H9 (cell line): ENCODE measurements at regions not wholly inside any gene's neighbourhood (a gene's known extent, or its start where the extent isn't known, plus 50 kb on each side); places are given as distances from the start of the nearest gene placed in this dataset.

Experiments used
- DNase-seq: peaks from one replicate; pipeline ENCODE4 v3.0.0-alpha.2; 2017
- H2AFZ ChIP-seq: one replicate; pipeline ENCODE4 v1.6.1; 2013; ENCODE audit warnings: mild to moderate bottlenecking, low read length, control low read depth, moderate library complexity
- H2AK5ac ChIP-seq: 2 replicates; pipeline ENCODE4 v1.6.1; 2013; ENCODE audit warnings: low read length, control low read depth, mixed read lengths; ENCODE audit not compliant: insufficient read length
- H2BK120ac ChIP-seq: one replicate; pipeline ENCODE4 v1.6.1; 2013; ENCODE audit warnings: low read depth, mild to moderate bottlenecking, low read length, control low read depth, inconsistent platforms; ENCODE audit not compliant: poor library complexity, severe bottlenecking
- H2BK12ac ChIP-seq: 2 replicates; pipeline ENCODE4 v1.6.1; 2013; ENCODE audit warnings: low read length, control low read depth, mixed read lengths, low read depth; ENCODE audit not compliant: insufficient read length
- H2BK15ac ChIP-seq: 2 replicates; pipeline ENCODE4 v1.6.1; 2013; ENCODE audit warnings: low read depth, low read length, control low read depth
- H2BK20ac ChIP-seq: one replicate; pipeline ENCODE4 v1.6.1; 2013; ENCODE audit warnings: low read depth, mild to moderate bottlenecking, low read length, control low read depth, inconsistent platforms; ENCODE audit not compliant: poor library complexity, severe bottlenecking
- H2BK5ac ChIP-seq: 2 replicates; pipeline ENCODE4 v1.6.1; 2013; ENCODE audit warnings: low read length, control low read depth, mixed read lengths; ENCODE audit not compliant: insufficient read length
- H3K14ac ChIP-seq: 2 replicates; pipeline ENCODE4 v1.6.1; 2013; ENCODE audit warnings: low read length, control low read depth; ENCODE audit not compliant: insufficient read depth
- H3K18ac ChIP-seq: 2 replicates; pipeline ENCODE4 v1.6.1; 2013; ENCODE audit warnings: low read depth, mild to moderate bottlenecking, mixed read lengths, low read length, control low read depth; ENCODE audit not compliant: insufficient read length
- H3K23ac ChIP-seq: 2 replicates; pipeline ENCODE4 v1.6.1; 2013; ENCODE audit warnings: low read length, control low read depth, mixed read lengths, low read depth; ENCODE audit not compliant: insufficient read length
- H3K23me2 ChIP-seq: 2 replicates; pipeline ENCODE4 v1.6.1; 2013; ENCODE audit warnings: low read depth, mild to moderate bottlenecking, mixed read lengths, low read length, control low read depth; ENCODE audit not compliant: insufficient read length, poor library complexity, severe bottlenecking
- H3K27ac ChIP-seq: 2 replicates; pipeline ENCODE4 v1.5.1; 2013; ENCODE audit warnings: low read length, control low read depth, mixed read lengths, low read depth; ENCODE audit not compliant: insufficient read length
- H3K27me3 ChIP-seq: 2 replicates; pipeline ENCODE4 v1.6.1; 2013; ENCODE audit warnings: low read length, control low read depth, inconsistent platforms; ENCODE audit not compliant: insufficient read depth
- H3K4ac ChIP-seq: 2 replicates; pipeline ENCODE4 v1.6.1; 2013; ENCODE audit warnings: low read depth, mild to moderate bottlenecking, control low read depth, inconsistent platforms, low read length, moderate library complexity
- H3K4me1 ChIP-seq: 2 replicates; pipeline ENCODE4 v1.6.1; 2013; ENCODE audit warnings: low read length, control low read depth, inconsistent platforms; ENCODE audit not compliant: insufficient read depth
- H3K4me2 ChIP-seq: 2 replicates; pipeline ENCODE4 v1.6.1; 2013; ENCODE audit warnings: low read length, control low read depth, mixed read lengths; ENCODE audit not compliant: insufficient read length, insufficient read depth
- H3K56ac ChIP-seq: 2 replicates; pipeline ENCODE4 v1.6.1; 2013; ENCODE audit warnings: low read depth, mild to moderate bottlenecking, mixed read lengths, low read length, control low read depth; ENCODE audit not compliant: insufficient read length
- H3K79me1 ChIP-seq: 2 replicates; pipeline ENCODE4 v1.6.1; 2013; ENCODE audit warnings: low read depth, mild to moderate bottlenecking, moderate library complexity, low read length, control low read depth, inconsistent platforms; ENCODE audit not compliant: insufficient read depth, poor library complexity, severe bottlenecking
- H3K79me2 ChIP-seq: 2 replicates; pipeline ENCODE4 v1.6.1; 2013; ENCODE audit warnings: low read length, control low read depth, inconsistent platforms; ENCODE audit not compliant: insufficient read depth
- H3K9ac ChIP-seq: 2 replicates; pipeline ENCODE4 v1.6.1; 2013; ENCODE audit warnings: low read length, control low read depth, mixed read lengths; ENCODE audit not compliant: insufficient read length; ENCODE audit errors: extremely low read depth
- H3K9me3 ChIP-seq: one replicate; pipeline ENCODE4 v1.6.1; 2013; ENCODE audit warnings: low read depth, low read length, inconsistent platforms; ENCODE audit not compliant: control insufficient read depth
- H3T11ph ChIP-seq: one replicate; pipeline ENCODE4 v1.6.1; 2013; ENCODE audit warnings: mild to moderate bottlenecking, low read length, control low read depth, inconsistent platforms
- H4K20me1 ChIP-seq: one replicate; pipeline ENCODE4 v1.6.1; 2013; ENCODE audit not compliant: control insufficient read depth, insufficient read length, insufficient read depth
- H4K5ac ChIP-seq: 2 replicates; pipeline ENCODE4 v1.6.1; 2013; ENCODE audit warnings: low read depth, mild to moderate bottlenecking, mixed read lengths, low read length, control low read depth; ENCODE audit not compliant: insufficient read length
- H4K8ac ChIP-seq: replicated peaks from 2 replicates; pipeline ENCODE4 v1.6.1; 2013; ENCODE audit warnings: low read length, control low read depth, mixed read lengths, low read depth; ENCODE audit not compliant: insufficient read length
- H4K91ac ChIP-seq: 2 replicates; pipeline ENCODE4 v1.6.1; 2013; ENCODE audit warnings: low read depth, mild to moderate bottlenecking, moderate library complexity, mixed read lengths, low read length, control low read depth; ENCODE audit not compliant: insufficient read length
- H3K27ac Mint-ChIP-seq, 3 experiments: 2 replicates in 2 of 3; 3 replicates in 1 of 3; pipeline ENCODE4 v1.8.0; 2020 to 2021; ENCODE audit warnings: mixed read lengths in 3 of 3, mild to moderate bottlenecking in 1 of 3, moderate library complexity in 1 of 3
- H3K27me3 Mint-ChIP-seq: 2 replicates; pipeline ENCODE4 v1.8.0; 2021; ENCODE audit warnings: low read depth, mild to moderate bottlenecking, moderate library complexity, mixed read lengths
- H3K36me3 Mint-ChIP-seq, 3 experiments: 2 replicates in 2 of 3; 3 replicates in 1 of 3; pipeline ENCODE4 v1.8.0; 2020 to 2021; ENCODE audit warnings: low read depth in 3 of 3, mixed read lengths in 3 of 3; ENCODE audit not compliant: insufficient read depth in 1 of 3
- H3K4me1 Mint-ChIP-seq, 2 experiments: 2 replicates each; pipeline ENCODE4 v1.8.0; 2020; ENCODE audit warnings: mixed read lengths in 2 of 2
- H3K4me3 Mint-ChIP-seq, 2 experiments: 2 replicates in 1 of 2; 3 replicates in 1 of 2; pipeline ENCODE4 v1.8.0; 2020 to 2021; ENCODE audit warnings: mild to moderate bottlenecking in 2 of 2, mixed read lengths in 2 of 2, moderate library complexity in 1 of 2
- H3K9me3 Mint-ChIP-seq, 2 experiments: 2 replicates in 1 of 2; 3 replicates in 1 of 2; pipeline ENCODE4 v1.8.0; 2020; ENCODE audit warnings: mild to moderate bottlenecking in 2 of 2, mixed read lengths in 2 of 2, moderate library complexity in 1 of 2
- whole genome bisulfite sequencing: extraction: QIAGEN DNeasy Blood & Tissue Kit; methylation state at CpG from one replicate; pipeline ENCODE4 v1.1.7; 2013; ENCODE audit warnings: missing lambda C conversion rate, low lambda C conversion rate, mixed read lengths; ENCODE audit not compliant: insufficient read length; ENCODE audit errors: extremely low coverage; 5-methylcytosine and 5-hydroxymethylcytosine counted together
- TF ChIP-seq, protein P1 (sequence below): fragments of 200-600 bp; sonication (generic); conservative IDR thresholded peaks from 3 replicates; pipeline ENCODE4 v1.8.0; 2021; ENCODE audit warnings: antibody characterized with exemption, mild to moderate bottlenecking

DNA sequence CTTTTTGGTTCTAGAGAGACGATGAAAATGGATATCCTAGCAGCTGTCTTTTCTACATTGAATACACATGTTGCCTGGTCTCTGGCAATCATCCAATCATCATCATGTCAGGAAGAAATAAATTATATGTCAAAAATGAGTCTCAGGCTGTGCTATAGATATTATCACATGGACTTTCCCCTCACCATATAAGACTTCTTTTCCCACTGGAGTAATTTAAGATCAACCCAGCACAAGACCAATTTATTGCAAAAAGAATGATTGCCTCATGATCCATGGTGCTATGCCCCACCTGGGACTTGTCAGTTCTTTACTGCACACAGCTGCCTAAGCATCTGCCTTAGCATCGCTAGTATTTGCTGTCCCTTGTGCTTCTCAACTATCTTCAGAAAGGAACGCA is 783.7 kb upstream of the TMEFF2 start:
- Mint-ChIP-seq H3K27me3 (no peaks in the 10 kb centered on the region), H3K4me1 (no peaks in the 10 kb centered on the region), H3K4me3 (no peak overlapping the region), H3K27ac (no peak overlapping the region), H3K9me3 (no peaks in the 10 kb centered on the region), H3K36me3 (no peaks in the 10 kb centered on the region)
- no peaks in the 10 kb centered on the region for H3K23me2 ChIP-seq
- H3K14ac ChIP-seq, result no peak overlapping the region
- no peak overlapping the region for H2AFZ ChIP-seq
- no peaks in the 10 kb centered on the region for H3K9me3 ChIP-seq
- no peak overlapping the region for H2BK120ac ChIP-seq
- WGBS, result no CpG with 5 or more reads among the region's 3 CpGs
- H3K27me3 ChIP-seq, result no peaks in the 10 kb centered on the region
- H2AK5ac ChIP-seq, result no peak overlapping the region
- H3K4me2 ChIP-seq, result no peak overlapping the region
- H3K56ac ChIP-seq, result no peak overlapping the region
- no peaks in the 10 kb centered on the region for H3K4me1 ChIP-seq
- H3K79me1 ChIP-seq, result no peaks in the 10 kb centered on the region
- no peak overlapping the region for H2BK15ac ChIP-seq
- H3K9ac ChIP-seq, result no peak overlapping the region
- H2BK20ac ChIP-seq, result no peak overlapping the region
- H3K23ac ChIP-seq, result no peak overlapping the region
- no peaks in the 10 kb centered on the region for H3K79me2 ChIP-seq
- H4K20me1 ChIP-seq, result no peaks in the 10 kb centered on the region
- no peak overlapping the region for H2BK12ac ChIP-seq
- no peak overlapping the region for H2BK5ac ChIP-seq
- no peak overlapping the region for H3K4ac ChIP-seq
- H3K18ac ChIP-seq, result no peak overlapping the region
- H4K5ac ChIP-seq, result no peak overlapping the region
- H3K27ac ChIP-seq, result no peak overlapping the region
- DNase-seq, result no peak
- H4K91ac ChIP-seq, result no peak overlapping the region
- no peak overlapping the region for H3T11ph ChIP-seq
- H4K8ac ChIP-seq, result no peak overlapping the region
- TF ChIP-seq, protein P1, sequence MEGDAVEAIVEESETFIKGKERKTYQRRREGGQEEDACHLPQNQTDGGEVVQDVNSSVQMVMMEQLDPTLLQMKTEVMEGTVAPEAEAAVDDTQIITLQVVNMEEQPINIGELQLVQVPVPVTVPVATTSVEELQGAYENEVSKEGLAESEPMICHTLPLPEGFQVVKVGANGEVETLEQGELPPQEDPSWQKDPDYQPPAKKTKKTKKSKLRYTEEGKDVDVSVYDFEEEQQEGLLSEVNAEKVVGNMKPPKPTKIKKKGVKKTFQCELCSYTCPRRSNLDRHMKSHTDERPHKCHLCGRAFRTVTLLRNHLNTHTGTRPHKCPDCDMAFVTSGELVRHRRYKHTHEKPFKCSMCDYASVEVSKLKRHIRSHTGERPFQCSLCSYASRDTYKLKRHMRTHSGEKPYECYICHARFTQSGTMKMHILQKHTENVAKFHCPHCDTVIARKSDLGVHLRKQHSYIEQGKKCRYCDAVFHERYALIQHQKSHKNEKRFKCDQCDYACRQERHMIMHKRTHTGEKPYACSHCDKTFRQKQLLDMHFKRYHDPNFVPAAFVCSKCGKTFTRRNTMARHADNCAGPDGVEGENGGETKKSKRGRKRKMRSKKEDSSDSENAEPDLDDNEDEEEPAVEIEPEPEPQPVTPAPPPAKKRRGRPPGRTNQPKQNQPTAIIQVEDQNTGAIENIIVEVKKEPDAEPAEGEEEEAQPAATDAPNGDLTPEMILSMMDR, result no peak
